NCI-H187 (cell line): ENCODE measurements at regions not wholly inside any gene's neighbourhood (a gene's known extent, or its start where the extent isn't known, plus 50 kb on each side); places are given as distances from the start of the nearest gene placed in this dataset.

Source experiments
- DNase-seq, 2 experiments: peaks; one replicate each; lab custom pipeline; 2025; lab: John Stamatoyannopoulos, UW

- DNase-seq = no peak
These were observed 168.3 kb downstream of the NR4A2 start for GRCh38 chr2:156164091-156164720.

- DNase-seq = no peak
These were observed 173.7 kb downstream of the NR4A2 start for GRCh38 chr2:156158808-156159207.

GRCh38 chr2:156157670-156158069 lies 174.9 kb downstream of the NR4A2 start:
- no peak for DNase-seq

GRCh38 chr2:156156580-156156979 lies 175.9 kb downstream of the NR4A2 start:
- no peak for DNase-seq

GRCh38 chr2:156155319-156155718 lies 177.2 kb downstream of the NR4A2 start:
- DNase-seq = no peak

- no peak for DNase-seq
These were observed 181.2 kb downstream of the NR4A2 start for GRCh38 chr2:156151351-156151750.

- DNase-seq = no peak
These were observed 184.8 kb downstream of the NR4A2 start for GRCh38 chr2:156147594-156148330.

GRCh38 chr2:156145976-156146375 lies 186.5 kb downstream of the NR4A2 start:
- no peak for DNase-seq

GRCh38 chr2:156145469-156145868 lies 187.1 kb downstream of the NR4A2 start:
- DNase-seq = no peak

GRCh38 chr2:156136566-156136965 lies 196.0 kb downstream of the NR4A2 start:
- DNase-seq = no peak

- DNase-seq = no peak
These were observed 197.6 kb downstream of the NR4A2 start for GRCh38 chr2:156134887-156135286.

GRCh38 chr2:156132941-156133340 lies 199.6 kb downstream of the NR4A2 start:
- no peak for DNase-seq

GRCh38 chr2:156132130-156132529 lies 200.4 kb downstream of the NR4A2 start:
- DNase-seq = no peak

GRCh38 chr2:156129227-156129626 lies 203.3 kb downstream of the NR4A2 start:
- no peak for DNase-seq

GRCh38 chr2:156125018-156125417 lies 207.5 kb downstream of the NR4A2 start:
- no peak for DNase-seq

- no peak for DNase-seq
These were observed 208.1 kb downstream of the NR4A2 start for GRCh38 chr2:156124458-156124857.

- DNase-seq = no peak
These were observed 213.6 kb downstream of the NR4A2 start for GRCh38 chr2:156118753-156119416.

- no peak for DNase-seq
These were observed 216.4 kb downstream of the NR4A2 start for GRCh38 chr2:156116113-156116512.

- DNase-seq = no peak
These were observed 217.2 kb downstream of the NR4A2 start for GRCh38 chr2:156115338-156115737.

- no peak for DNase-seq
These were observed 220.2 kb downstream of the NR4A2 start for GRCh38 chr2:156112323-156112722.

- DNase-seq = no peak
These were observed 221.6 kb downstream of the NR4A2 start for GRCh38 chr2:156110890-156111289.

- no peak for DNase-seq
These were observed 233.1 kb downstream of the NR4A2 start for GRCh38 chr2:156099382-156099781.

GRCh38 chr2:156098506-156098905 lies 234.0 kb downstream of the NR4A2 start:
- DNase-seq = no peak
